Hematopoietic multipotent progenitor cell treated with erythropoietin and hydrocortisone succinate and interleukin-3 and kit ligand, for 15 days (in vitro differentiated cells): ENCODE measurements at regions not wholly inside any gene's neighbourhood (a gene's known extent, or its start where the extent isn't known, plus 50 kb on each side); places are given as distances from the start of the nearest gene placed in this dataset.
"Not testable (repeated sequence)": the region's sequence is repeated elsewhere in the genome, so short reads cannot be mapped to it uniquely, and the experiment has no call there.

ENCODE experiments used
- DNase-seq: peaks from one replicate; pipeline ENCODE4 v3.0.0-alpha.2; 2015; ENCODE audit warnings: low spot score

DNA sequence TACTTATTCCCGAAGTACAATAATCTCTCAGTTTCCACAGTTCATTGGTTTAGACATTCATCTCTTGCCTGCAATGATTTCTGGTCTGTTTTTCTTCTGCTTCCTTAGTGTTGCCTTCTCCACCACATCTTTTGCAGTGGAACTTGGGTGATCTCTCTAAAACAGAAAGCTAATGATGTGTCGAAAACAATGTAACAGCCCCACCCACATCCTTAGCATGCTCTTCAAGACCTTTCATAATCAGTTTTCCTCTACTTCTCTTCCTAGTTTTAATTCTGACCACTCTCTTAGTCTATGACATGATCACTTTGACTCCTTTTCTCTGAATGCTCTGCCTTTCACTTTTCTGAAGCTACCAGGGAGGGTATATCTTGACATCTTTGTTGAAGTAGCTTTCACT lies 1007.9 kb upstream of the CITED2 start:
- no peak for DNase-seq

DNA sequence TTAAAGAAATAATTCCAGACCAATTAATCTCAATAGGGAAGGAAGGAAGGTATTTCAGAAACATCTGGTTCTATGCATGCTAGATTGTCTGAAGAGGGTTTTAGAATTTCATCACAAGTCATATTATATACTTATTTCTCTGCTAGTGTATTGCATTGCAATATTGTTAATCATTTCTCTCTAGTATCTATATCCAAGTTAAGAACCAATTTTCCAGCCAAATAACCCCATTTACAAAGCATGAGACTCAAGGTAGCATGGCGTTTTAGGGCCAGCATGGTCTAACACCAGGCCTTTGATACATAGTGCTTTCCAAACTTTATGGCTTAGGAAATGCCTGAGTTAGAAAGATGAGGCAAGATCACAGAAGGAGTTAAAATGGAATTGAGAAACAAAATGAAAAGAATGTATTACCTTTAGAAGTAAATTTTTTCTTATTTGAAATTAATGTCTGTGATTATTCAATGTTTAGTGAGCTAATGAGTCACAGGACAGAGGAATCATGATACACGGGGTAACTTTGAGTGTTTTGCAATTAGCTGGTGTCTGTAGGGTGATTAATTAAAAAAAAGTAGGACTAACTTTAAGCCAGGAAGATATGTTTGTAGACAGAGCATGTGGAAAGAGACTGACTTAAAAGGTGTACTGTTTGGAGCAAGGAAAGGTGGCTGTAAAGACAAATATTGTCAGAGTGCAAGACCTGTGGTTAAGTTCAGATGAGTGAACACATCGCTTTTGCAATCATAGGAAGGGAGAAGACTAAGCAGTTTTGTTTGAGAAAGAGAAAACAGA lies 1006.2 kb upstream of the CITED2 start:
- no peak for DNase-seq

DNA sequence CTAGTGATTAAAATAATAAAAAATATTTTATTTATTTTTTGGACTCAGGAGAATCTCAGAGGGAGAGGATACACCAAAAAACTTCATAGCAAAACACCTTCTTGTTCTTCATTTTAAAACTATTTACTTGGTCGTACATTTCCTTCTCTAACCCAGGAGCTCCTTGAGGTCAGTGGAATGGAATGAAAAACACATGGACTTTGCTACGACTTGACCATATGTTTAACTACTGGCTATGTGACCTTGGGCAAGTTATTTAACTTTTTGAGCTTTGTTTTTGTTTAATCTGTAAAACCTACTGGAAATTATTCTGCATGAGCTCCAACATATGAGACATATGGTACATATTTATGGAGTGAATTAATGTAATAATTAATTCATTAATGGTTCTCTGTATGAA lies 1005.5 kb upstream of the CITED2 start:
- no peak for DNase-seq

DNA sequence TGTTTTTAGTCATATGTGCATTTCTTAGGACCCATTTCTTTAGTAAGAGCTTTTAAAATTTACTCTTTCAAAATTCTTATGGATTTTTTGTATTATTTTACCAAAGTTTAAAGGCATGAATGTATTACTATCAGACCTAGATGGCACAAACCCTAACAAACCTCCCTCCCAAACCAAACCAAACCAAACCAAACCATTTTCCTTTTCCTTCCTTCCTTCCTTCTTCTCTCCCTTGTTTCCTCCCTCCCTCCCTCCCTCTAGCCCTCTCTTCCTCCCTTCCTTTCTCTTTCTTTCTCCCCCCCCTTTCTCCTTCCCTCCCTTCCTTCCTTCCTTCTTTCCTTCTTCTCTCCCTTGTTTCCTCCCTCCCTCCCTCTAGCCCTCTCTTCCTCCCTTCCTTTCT lies 1001.8 kb upstream of the CITED2 start:
- DNase-seq, result no peak

DNA sequence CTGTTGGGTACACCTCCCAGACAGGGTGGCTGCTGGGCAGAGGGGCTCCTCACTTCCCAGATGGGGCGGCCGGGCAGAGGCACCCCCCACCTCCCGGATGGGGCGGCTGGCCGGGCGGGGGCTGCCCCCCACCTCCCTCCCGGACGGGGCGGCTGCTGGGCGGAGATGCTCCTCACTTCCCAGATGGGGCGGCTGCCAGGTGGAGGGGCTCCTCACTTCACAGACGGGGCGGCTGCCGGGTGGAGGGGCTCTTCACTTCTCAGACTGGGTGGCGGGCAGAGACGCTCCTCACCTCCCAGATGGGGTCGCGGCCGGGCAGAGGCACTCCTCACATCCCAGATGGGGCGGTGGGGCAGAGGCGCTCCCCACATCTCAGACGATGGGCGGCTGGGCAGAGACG lies 999.3 kb upstream of the CITED2 start:
- DNase-seq, result not testable (repeated sequence)

DNA sequence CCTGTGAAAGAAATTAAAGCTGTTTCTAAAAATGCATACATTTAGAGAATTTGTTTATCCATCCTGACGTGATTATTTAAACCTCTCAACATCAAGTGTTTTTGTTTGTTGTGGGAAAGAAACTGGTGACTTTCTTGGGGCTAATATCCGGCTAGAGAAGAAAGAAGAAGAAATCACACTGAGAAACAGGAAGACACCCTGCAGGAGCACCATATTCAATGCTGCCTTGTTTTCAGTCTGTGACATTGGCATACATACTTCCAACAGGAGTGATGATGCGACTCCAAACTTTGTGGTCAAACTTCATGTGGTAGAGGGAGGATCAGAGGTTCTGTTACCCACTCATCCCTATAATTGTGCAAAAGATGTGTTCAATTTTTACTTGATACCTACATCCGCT lies 997.6 kb upstream of the CITED2 start:
- no peak for DNase-seq

DNA sequence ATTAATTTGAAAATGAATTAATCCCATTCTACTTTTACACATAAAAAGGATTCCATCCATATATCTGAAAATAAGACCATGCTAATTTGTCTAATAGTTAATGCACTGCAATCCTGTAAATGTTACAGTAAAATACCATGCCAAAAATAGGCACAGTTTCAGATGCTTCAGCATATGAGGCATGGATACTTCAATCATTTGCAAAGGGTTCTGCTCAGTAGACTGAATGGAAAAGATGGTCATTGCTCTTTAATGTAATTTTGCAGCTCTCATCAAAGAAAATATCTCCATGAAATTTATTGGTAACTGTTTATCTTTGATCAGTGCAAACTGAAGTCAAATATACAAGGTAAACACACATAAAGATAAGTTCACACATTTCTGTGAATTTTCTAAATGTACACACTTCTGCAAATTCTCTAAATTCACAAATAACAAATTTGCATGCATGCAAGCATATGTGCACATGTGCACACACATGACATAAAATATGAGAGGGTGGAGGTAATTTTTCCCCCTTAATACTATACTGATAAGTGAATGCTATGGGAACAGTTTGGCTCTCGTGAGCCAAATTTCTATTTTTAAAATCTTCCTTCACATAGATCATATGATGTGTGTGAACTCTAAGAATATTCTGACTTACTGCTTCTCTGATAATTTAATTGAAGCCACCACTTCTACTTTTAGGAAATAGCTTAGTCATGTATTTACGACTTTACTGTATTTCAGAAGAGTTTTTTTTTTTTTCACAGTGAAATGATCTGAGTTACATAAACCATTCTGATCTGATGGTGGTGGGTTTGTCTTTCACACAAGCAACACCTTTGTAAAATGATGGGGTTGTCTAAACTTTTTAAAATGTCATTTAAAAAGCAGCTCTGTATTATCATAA lies 996.8 kb upstream of the CITED2 start:
- DNase-seq, result no peak

DNA sequence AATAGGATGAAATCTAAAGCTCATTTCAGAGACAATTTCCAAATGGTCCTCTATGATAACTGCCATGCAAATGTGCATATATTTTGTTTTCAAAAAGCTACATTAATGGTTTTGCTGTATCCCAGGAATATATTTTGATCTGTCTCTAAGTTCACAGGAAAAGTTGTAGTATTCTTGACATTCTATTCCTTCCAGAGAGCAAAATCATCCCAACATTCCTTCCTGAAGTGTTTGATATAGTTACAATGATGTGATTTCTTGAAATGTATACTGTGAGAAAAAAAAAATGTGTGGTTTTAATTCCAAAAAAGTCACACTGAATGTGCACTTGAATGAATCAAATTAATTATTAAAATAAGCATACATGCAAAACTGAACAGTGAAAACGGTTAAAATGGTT lies 996.0 kb upstream of the CITED2 start:
- no peak for DNase-seq

DNA sequence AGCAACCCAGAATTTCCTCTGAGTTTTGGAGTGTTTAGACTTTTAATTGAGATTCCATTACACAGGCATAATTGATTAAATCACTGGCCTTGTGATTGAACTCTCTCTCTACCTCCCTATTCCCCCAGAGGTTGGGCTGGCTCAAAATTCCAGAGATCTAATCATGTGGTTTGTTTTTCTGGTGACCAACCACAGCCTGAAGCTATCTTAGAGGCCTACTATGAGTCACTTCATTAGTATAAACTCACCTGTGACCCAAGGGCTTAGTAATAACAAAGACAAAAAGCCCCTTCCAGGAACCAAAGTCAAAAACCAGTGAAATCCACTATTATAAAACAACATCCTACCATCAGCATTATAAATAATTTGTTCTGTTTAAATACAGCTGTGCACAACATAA lies 992.5 kb upstream of the CITED2 start:
- DNase-seq, result no peak

DNA sequence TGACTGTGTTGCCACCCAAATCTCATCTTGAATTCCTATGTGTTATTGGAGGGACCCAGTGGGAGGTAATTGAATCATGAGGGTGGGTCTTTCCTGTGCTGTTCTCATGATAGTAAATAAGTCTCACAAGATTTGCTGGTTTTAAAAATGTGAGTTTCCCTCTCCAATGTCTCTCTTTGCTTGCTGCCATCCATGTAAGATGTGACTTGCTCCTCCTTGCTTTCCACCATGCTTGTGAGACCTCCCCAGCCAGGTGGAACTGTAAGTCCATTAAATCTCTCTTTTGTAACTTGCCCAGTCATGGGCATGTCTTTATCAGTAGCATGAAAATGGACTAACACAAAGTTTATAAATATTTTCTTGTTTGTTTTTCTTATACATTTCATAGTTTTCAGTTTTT lies 990.5 kb upstream of the CITED2 start:
- no peak for DNase-seq

DNA sequence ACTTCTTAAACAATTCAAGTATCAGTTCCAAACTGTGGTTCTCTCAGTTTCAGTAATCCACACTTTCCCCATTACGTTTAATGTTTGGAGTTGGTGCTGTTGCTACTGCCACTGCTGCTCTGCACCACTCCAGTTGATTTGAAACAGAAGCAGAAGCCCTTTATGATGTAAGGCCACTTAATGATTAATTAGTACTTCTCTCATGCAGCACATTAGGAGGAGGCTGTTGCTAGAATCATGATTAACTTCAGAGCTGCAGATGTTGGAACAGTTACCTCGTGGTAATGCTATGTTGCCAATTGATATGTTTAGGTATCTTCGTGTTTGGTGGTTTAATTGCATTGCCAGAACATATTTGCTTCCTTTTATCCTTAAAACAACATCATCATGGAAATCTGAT lies 986.2 kb upstream of the CITED2 start:
- DNase-seq, result no peak

DNA sequence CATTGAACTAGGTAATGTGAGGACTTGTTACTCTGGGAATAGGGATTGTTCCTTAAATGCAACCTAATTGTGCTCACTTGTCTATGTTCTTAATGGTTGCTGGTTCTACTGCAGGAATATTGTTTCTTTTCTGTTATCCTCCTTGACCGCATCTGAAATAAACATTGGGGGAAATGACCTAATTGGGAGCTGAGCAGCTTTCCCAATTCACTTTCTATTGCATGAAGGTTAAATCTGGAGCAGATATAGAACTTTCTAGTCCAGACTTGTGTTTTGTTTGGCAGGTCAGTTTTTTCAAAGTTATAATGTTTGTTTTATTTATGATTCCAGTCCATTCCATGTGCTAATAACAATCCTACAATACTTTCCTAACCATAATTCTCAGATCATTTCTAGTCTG lies 981.0 kb upstream of the CITED2 start:
- no peak for DNase-seq

DNA sequence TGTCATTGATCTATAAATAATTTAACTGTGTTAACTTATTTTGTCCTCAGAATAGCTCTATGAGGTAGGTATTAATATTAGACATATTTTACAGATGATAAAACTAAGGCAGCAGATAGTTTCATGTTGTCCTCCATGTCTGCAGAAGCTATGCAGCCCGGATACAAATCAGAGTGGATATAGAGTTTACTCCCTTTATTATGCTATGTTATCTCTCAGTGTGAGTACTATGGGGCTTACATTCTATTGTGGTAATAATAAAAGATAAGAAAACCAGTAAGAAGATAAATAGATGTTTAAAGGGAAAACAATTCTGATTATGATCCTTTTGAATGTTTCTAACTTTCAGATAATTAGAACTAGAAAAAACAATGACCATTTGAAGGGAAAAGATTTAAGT lies 979.8 kb upstream of the CITED2 start:
- DNase-seq, result no peak

DNA sequence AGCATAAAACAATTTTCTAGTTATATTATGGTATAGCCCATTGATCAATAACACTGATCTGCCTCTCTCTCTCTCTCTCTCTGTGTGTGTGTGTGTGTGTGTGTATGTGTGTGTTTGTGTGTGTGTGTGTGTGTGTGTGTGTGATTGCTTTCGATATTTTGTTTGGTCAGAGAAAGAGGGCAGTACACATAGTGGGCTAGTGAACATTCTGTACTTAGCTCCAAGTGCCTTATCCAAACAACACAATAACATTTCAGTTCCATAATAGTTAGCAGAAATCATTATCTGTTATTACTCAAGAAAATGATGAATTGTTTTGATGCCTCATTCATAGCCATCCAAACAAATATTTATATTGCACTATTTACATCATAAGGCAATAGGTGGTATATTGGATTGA lies 979.1 kb upstream of the CITED2 start:
- no peak for DNase-seq

DNA sequence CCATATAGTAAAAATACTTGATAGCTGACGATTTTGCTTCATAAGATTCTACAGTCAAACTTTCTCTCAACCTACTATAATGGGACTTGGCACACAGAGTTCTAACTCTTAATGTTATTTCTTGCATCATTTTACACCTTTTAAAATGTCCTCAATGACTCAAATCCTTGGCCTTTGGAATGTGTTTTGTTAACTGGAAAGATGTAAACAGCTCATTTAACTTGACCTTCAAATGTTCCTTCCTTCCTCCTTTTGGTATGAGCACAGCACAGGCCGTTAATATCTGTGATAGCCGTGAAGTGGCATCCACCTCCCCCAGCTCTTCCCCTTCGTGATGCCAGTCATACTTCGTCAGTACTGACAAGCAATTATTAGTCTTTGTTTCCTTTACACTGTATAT lies 972.0 kb upstream of the CITED2 start:
- DNase-seq, result no peak

DNA sequence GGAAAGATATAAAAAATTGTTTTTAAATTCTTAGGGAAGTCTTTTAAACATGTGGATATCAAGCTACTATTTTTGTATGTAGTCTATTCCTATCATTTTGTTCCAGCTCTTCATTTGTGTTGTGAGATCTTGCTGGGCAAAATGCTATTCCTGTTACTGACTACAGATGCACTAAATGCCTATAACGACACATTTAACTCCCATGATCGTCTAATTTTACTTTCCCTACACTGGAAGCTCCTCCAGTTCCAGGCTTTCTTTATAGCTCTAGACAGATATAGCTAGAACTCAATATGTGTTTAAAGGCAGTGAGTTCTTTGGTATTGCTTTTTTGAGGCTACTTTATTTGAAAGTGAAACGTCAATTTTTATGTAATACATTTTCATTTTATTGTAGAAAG lies 971.5 kb upstream of the CITED2 start:
- no peak for DNase-seq

DNA sequence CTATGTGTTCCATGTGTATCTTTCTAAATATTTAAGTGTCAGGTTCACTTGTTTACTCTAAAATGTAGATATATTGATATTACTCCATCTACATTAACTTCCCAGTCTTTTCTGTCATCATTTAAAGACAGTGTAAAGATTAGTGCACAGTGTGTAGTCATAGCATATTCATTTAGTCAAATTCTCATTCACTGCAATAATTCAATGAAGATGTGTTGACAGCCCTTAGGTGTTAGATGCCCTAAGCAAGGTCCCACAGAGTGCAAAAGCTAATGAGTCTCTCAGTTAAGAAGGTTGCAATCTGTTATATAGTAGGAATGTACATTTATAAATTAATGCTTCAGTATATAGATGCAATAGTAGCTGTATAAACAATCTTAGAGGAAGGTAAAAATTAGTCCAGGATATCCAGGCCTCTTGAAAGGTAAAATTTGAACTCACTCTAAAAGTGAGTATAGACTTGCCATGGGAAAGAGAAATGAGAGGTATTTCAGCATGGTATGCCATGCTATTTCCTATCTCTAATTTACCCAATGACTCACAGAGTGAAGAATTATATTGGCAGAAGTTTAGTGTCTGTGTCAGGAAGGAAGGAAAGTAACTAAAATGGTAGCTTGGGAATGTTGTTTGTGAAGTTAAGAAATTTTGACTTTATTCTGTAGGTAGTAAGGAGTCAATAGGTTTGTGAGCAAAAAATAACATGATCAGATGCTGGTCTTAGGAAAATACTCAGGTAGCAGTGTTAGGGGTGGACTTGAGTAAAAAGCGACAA lies 969.9 kb upstream of the CITED2 start:
- DNase-seq, result no peak

DNA sequence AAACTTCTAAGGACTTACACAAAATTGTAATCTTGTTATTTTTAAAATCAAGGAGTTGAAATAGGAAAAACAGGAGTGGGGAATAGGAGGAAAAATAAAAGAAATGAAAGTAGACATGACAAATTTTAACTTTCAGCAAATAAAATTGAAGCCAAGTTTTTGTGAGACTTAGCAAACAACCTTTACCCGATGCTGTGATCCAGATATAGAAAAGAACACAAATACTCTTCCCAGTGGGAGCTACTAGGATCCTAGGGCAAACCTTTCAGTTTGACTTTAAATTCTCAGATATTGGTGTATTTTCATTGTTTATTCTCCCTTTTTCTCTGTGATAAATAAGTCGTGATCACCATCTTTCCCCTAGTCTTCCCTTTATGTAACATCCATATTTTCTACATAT lies 968.7 kb upstream of the CITED2 start:
- no peak for DNase-seq

DNA sequence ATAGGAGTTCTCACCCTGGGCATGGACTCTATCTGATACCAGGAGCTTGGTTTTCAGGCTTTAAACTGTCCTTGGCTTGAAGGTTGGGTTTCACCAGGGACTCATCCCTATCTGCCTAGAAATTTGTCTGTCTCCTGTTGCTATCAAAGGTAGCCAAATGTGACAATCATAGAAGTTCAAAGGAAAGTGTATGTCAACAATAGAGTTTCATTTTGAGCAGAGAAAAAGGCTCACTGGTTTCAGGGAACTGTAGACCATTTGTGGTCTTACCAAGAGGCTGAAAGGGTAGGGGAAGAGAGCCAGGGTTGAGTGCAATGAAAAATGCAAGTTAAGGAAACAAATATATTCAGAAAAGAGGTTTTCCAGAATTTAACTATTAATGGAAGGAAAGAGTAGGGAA lies 966.8 kb upstream of the CITED2 start:
- DNase-seq, result no peak

DNA sequence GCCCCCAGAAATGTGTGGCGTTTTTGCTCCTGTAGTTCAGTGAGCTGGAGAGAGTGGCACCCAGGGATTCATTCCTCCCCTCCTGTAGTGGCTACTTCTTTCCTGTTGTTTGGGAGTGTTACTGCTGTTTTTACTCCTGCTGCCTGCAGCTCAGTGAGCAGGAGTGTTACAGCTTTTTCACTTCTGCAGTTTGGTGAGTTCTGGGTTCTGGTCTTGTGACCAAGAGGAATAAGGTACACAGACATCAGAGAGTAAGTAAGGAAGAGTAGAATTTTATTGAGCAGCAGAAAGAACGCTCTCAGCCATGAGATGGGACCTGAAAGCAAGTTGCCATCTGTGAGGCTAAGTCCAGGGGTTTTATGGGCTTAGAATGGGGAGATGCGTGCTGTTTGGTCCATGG lies 966.3 kb upstream of the CITED2 start:
- no peak for DNase-seq

DNA sequence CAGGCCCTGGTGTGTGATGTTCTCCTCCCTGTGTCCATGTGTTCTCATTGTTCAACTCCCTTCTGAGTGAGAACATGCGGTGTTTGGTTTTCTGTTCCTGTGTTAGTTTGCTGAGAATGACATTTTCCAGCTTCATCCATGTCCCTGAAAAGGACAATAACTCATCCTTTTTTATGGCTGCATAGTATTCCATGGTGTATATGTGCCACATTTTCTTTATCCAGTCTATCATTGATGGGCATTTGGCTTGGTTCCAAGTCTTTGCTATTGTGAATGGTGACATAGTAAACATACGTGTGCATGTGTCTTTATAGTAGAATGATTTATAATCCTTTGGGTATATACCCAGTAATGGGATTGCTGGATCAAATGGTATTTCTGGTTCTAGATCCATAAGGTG lies 964.6 kb upstream of the CITED2 start:
- DNase-seq, result not testable (repeated sequence)

DNA sequence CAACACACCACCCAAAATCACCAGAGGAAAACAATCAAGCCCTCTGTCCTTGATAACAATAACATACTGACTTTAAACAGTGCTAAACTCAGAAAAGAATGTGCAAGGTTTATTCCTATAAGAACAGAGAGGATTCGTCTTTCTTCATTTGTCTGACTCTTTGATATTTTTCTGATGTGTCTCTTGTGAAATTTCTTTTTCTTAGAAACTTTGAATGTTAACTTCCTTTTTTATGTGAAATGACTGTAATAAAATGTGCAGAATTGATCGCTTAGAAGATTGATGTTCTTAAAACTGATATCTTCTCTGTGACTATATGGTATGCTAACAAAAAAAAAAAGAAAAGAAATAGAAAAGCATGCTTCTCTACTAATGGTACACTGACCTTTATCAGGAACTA lies 947.4 kb upstream of the CITED2 start:
- DNase-seq, result no peak
